Right atrium auricular region (tissue), 2 donors: ENCODE measurements at regions not wholly inside any gene's neighbourhood (a gene's known extent, or its start where the extent isn't known, plus 50 kb on each side); places are given as distances from the start of the nearest gene placed in this dataset.
A peak's percentile ranks its signal among the peaks of the same experiment; 100 is the strongest.

Experiments
- DNase-seq: peaks from one replicate; pipeline ENCODE4 v3.0.0-alpha.2; 2019; ENCODE audit warnings: low spot score
- H3K27ac ChIP-seq, 2 donors: fragments of 200-600 bp; sonication (generic); 1 replicate in 1 of 2; 2 replicates in 1 of 2; pipeline ENCODE4 v1.5.1; 2016 to 2019
- H3K27me3 ChIP-seq, 2 donors: fragments of 200-600 bp; sonication (generic); one replicate each; pipeline versions ENCODE4 v1.5.1 to v1.6.0; 2017 to 2019
- H3K36me3 ChIP-seq: fragments of 200-600 bp; sonication (generic); one replicate; pipeline ENCODE4 v1.5.1; 2016
- H3K4me1 ChIP-seq, 2 donors: fragments of 200-600 bp; sonication (generic); one replicate each; pipeline versions ENCODE4 v1.5.1 to v1.6.0; 2017 to 2019
- H3K4me3 ChIP-seq, 2 donors: fragments of 200-600 bp; sonication (generic); 1 replicate in 1 of 2; 2 replicates in 1 of 2; pipeline ENCODE4 v1.5.1; 2017 to 2019; ENCODE audit warnings: mild to moderate bottlenecking in 1 of 2, moderate library complexity in 1 of 2
- H3K9me3 ChIP-seq, 2 donors: fragments of 200-600 bp; sonication (generic); one replicate each; pipeline ENCODE4 v1.5.1; 2019
- CTCF ChIP-seq, 2 donors: fragments of 200-600 bp; sonication (generic); IDR thresholded peaks; one replicate each; pipeline ENCODE4 v1.5.1; 2019; ENCODE audit warnings: antibody characterized with exemption in 2 of 2

DNA sequence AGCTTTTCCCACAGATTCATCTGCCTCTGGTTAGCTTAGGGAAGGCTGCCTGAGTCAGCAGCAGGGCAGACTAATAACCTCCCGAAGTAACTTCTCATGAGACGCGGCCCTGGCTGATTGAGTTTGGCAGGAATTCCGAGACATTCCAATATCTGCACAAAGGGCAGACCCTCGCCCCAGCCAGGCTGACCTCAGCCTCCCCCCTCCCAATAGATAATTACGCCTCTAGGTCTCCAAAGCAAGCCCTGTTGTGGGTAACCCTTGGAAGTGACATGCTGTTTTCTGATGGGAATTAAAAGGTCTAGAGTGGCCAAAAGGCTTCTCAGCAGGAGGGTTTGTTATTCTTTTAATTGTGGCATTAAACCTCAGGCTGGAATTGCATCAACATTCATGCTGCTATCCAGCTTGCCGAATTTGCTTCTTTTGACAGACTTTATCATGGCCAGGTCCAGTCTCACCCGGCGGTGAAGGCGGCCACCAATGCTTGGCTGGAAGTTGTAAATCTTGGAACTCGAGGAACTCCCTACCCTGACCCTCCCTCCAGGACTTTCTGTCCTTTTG lies 98.0 kb upstream of the SLC14A2 start:
- Histone ChIP-seq H3K27me3 (no peaks in the 10 kb centered on the region), H3K4me3 (no peak overlapping the region), H3K9me3 (no peaks in the 10 kb centered on the region), H3K36me3 (no peaks in the 10 kb centered on the region), H3K4me1 (peaks cover 0 to 25% of the 10 kb centered on the region in 2 donors), H3K27ac (peak overlapping the region; percentile 43 to 74)
- peak; percentile 89 for DNase-seq
- no peak for TF ChIP-seq CTCF (IDR thresholded peaks at IDR 0.05)

DNA sequence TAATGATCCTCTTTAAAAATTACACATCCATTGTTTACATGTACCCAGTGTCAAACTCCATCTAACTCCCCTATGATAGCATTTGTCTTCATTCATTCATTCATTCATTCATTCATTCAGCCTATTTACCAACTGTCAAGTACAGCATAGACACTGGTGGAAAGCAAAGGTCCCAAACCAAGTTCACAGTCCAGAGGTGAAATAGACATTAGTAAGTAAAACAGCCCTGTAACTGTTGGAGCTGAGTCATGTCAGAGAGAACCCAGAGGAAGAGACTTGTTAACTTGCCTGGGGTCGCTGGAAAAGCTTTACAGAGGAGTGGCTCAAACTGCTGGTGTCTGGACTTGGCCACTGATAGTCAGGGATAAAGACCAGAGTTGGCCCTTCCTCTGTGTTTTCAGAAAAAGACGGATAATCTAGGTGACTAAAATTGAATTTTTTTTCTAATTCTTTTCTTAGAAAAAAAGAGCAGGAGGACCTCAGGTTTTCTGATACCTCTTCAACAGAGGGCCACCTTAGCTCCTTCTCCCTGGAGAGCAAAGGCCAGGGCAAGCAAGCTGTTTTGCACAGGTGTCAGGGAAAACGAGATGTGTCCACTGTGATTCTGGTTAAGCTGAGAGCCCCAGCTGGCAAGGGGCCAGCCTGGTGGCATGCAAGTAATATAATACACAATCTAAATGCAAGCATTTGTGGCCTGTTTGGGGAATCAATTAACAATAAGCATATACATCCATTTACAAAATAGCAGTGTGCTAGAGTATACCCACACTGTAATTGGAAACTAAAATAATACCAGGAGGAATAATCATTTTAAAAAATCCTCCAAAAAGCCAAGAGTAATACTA lies 96.7 kb upstream of the SLC14A2 start:
- Histone ChIP-seq H3K4me1 (peaks cover 0 to 25% of the 10 kb centered on the region in 2 donors), H3K36me3 (no peaks in the 10 kb centered on the region), H3K9me3 (no peaks in the 10 kb centered on the region), H3K27me3 (no peaks in the 10 kb centered on the region), H3K4me3 (no peak overlapping the region), H3K27ac (peak overlapping the region in 1 of 2 donors; percentile 74)
- DNase-seq, result no peak
- TF ChIP-seq CTCF (IDR thresholded peaks at IDR 0.05), result no peak

- no peak for DNase-seq
- no peaks in the 10 kb centered on the region for H3K9me3 ChIP-seq
- H3K27me3 ChIP-seq, result no peaks in the 10 kb centered on the region
- peaks cover 0 to 25% of the 10 kb centered on the region in 2 donors for H3K4me1 ChIP-seq
- no peak overlapping the region for H3K4me3 ChIP-seq
- no peaks in the 10 kb centered on the region for H3K36me3 ChIP-seq
- H3K27ac ChIP-seq, result peak overlapping the region in 1 of 2 donors; percentile 74
- no peak for TF ChIP-seq CTCF (IDR thresholded peaks at IDR 0.05)
Measured at GRCh38 chr18:45519411-45520280, 95.6 kb upstream of the SLC14A2 start.

GRCh38 chr18:45521136-45521535 lies 94.1 kb upstream of the SLC14A2 start:
- H3K27ac ChIP-seq, result peak overlapping the region in 1 of 2 donors; percentile 29
- H3K4me3 ChIP-seq, result no peak overlapping the region
- H3K9me3 ChIP-seq, result no peaks in the 10 kb centered on the region
- TF ChIP-seq CTCF (IDR thresholded peaks at IDR 0.05), result no peak
- H3K36me3 ChIP-seq, result no peaks in the 10 kb centered on the region
- no peaks in the 10 kb centered on the region for H3K27me3 ChIP-seq
- no peak for DNase-seq
- peaks cover 0 to 25% of the 10 kb centered on the region in 2 donors for H3K4me1 ChIP-seq

DNA sequence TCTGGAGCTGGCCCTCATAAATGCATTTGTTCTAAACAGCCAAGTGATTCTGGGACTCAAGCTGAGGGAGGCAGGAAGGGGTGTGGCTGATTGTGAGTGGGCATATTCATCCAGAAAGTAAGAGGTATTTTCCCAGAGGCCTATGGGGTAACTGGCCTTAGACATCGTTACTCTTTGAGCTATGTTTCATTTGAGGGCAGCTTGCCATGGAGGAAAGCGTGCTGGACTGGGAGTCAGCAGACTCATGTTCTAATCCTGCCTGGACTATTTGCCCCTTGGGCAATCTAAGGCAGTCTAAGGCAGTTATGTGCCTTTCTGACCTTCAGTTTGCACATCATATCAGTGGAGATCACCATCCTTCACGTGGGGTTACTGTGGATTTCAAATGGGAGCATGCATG lies 93.5 kb upstream of the SLC14A2 start:
- peak; percentile 67 for DNase-seq
- no peaks in the 10 kb centered on the region for H3K36me3 ChIP-seq
- no peak overlapping the region for H3K4me3 ChIP-seq
- H3K27me3 ChIP-seq, result no peaks in the 10 kb centered on the region
- peak overlapping the region in 1 of 2 donors; percentile 29 for H3K27ac ChIP-seq
- peaks cover 0 to 18% of the 10 kb centered on the region in 2 donors for H3K4me1 ChIP-seq
- no peak for TF ChIP-seq CTCF (IDR thresholded peaks at IDR 0.05)
- no peaks in the 10 kb centered on the region for H3K9me3 ChIP-seq
